ENCODE measurements at regions not wholly inside any gene's neighbourhood (a gene's known extent, or its start where the extent isn't known, plus 50 kb on each side); places are given as distances from the start of the nearest gene placed in this dataset.

GRCh38 chr1:29644812-29645211, 408.5 kb downstream of the PTPRU start:
- DNase-seq: peak; percentile 22

GRCh38 chr1:29643838-29644440, 407.6 kb downstream of the PTPRU start:
- DNase-seq: peak; percentile 17

GRCh38 chr1:29643281-29643680, 407.0 kb downstream of the PTPRU start:
- peak; percentile 37 for DNase-seq

- no peak for DNase-seq
Observed at GRCh38 chr1:29642519-29642918, 406.2 kb downstream of the PTPRU start.

GRCh38 chr1:29641921-29642320, 405.6 kb downstream of the PTPRU start:
- peak; percentile 18 for DNase-seq

- DNase-seq: no peak
Observed at GRCh38 chr1:29640428-29640785, 404.1 kb downstream of the PTPRU start.

- peak; percentile 52 for DNase-seq
Observed at GRCh38 chr1:29639741-29640427, 403.6 kb downstream of the PTPRU start.

GRCh38 chr1:29639156-29639736, 402.9 kb downstream of the PTPRU start:
- peak; percentile 40 for DNase-seq

- peak; percentile 21 for DNase-seq
Observed at GRCh38 chr1:29638281-29638680, 402.0 kb downstream of the PTPRU start.

GRCh38 chr1:29636936-29637335, 400.6 kb downstream of the PTPRU start:
- peak; percentile 16 for DNase-seq

GRCh38 chr1:29635501-29636263, 399.4 kb downstream of the PTPRU start:
- DNase-seq: peak; percentile 36

- peak; percentile 18 for DNase-seq
Observed at GRCh38 chr1:29634746-29635335, 398.5 kb downstream of the PTPRU start.

GRCh38 chr1:29634324-29634723, 398.0 kb downstream of the PTPRU start:
- DNase-seq: no peak

GRCh38 chr1:29633771-29634170, 397.4 kb downstream of the PTPRU start:
- no peak for DNase-seq

GRCh38 chr1:29632806-29633615, 396.7 kb downstream of the PTPRU start:
- DNase-seq: peak; percentile 40

- DNase-seq: peak; percentile 33
Observed at GRCh38 chr1:29631836-29632805, 395.8 kb downstream of the PTPRU start.

- no peak for DNase-seq
Observed at GRCh38 chr1:29631361-29631760, 395.0 kb downstream of the PTPRU start.

GRCh38 chr1:29630756-29631155, 394.4 kb downstream of the PTPRU start:
- no peak for DNase-seq

GRCh38 chr1:29629814-29630516, 393.6 kb downstream of the PTPRU start:
- DNase-seq: peak; percentile 34

GRCh38 chr1:29629401-29629800, 393.1 kb downstream of the PTPRU start:
- peak; percentile 37 for DNase-seq

Data from islet precursor cell (in vitro differentiated cells).